Hepatocyte (in vitro differentiated cells): ENCODE measurements at regions not wholly inside any gene's neighbourhood (a gene's known extent, or its start where the extent isn't known, plus 50 kb on each side); places are given as distances from the start of the nearest gene placed in this dataset.

Source experiments
- DNase-seq: peaks from one replicate; pipeline ENCODE4 v3.0.0-alpha.2; 2016; ENCODE audit warnings: low spot score
- H2AFZ ChIP-seq: fragments of 200-600 bp; sonication (generic); 2 replicates; pipeline ENCODE4 v1.6.0; 2016; ENCODE audit warnings: antibody characterized with exemption, mild to moderate bottlenecking
- H3K27ac ChIP-seq: fragments of 200-600 bp; sonication (generic); 2 replicates; pipeline ENCODE4 v1.5.1; 2016; ENCODE audit warnings: mild to moderate bottlenecking
- H3K27me3 ChIP-seq: fragments of 200-600 bp; sonication (generic); 2 replicates; pipeline ENCODE4 v1.6.1; 2016
- H3K36me3 ChIP-seq: fragments of 200-600 bp; sonication (generic); replicated peaks from 2 replicates; pipeline ENCODE4 v1.5.1; 2016; ENCODE audit warnings: low read depth; ENCODE audit not compliant: insufficient read depth
- H3K4me1 ChIP-seq: fragments of 200-600 bp; sonication (generic); 2 replicates; pipeline ENCODE4 v1.5.1; 2016; ENCODE audit warnings: mild to moderate bottlenecking, moderate library complexity; ENCODE audit not compliant: insufficient read depth
- H3K4me2 ChIP-seq: fragments of 200-600 bp; sonication (generic); 2 replicates; pipeline ENCODE4 v1.6.0; 2016
- H3K4me3 ChIP-seq: fragments of 200-600 bp; sonication (generic); 2 replicates; pipeline ENCODE4 v1.5.1; 2016; ENCODE audit warnings: mild to moderate bottlenecking
- H3K79me2 ChIP-seq: fragments of 200-600 bp; sonication (generic); 2 replicates; pipeline ENCODE4 v1.6.0; 2017; ENCODE audit warnings: mild to moderate bottlenecking
- H3K9me2 ChIP-seq: fragments of 200-600 bp; sonication (generic); replicated peaks from 2 replicates; pipeline ENCODE4 v1.6.0; 2017; ENCODE audit warnings: mild to moderate bottlenecking; ENCODE audit not compliant: insufficient read depth
- H3K9me3 ChIP-seq: fragments of 200-600 bp; sonication (generic); 2 replicates; pipeline ENCODE4 v1.5.1; 2016; ENCODE audit warnings: low read depth, mild to moderate bottlenecking
- H4K20me1 ChIP-seq: fragments of 200-600 bp; sonication (generic); 2 replicates; pipeline ENCODE4 v1.6.0; 2016; ENCODE audit warnings: mild to moderate bottlenecking; ENCODE audit not compliant: insufficient read depth, poor library complexity, severe bottlenecking
- CTCF ChIP-seq: fragments of 200-600 bp; sonication (generic); IDR thresholded peaks from 2 replicates; pipeline ENCODE4 v1.5.1; 2016; ENCODE audit warnings: antibody characterized with exemption, mild to moderate bottlenecking; ENCODE audit not compliant: poor library complexity
- EZH2 ChIP-seq: fragments of 200-600 bp; sonication (generic); IDR thresholded peaks from 2 replicates; pipeline ENCODE4 v1.6.1; 2016; ENCODE audit warnings: antibody characterized with exemption, mild to moderate bottlenecking, borderline replicate concordance
- EZH2phosphoT487 ChIP-seq: fragments of 200-600 bp; sonication (generic); IDR thresholded peaks from one replicate; pipeline ENCODE4 v1.6.1; 2018; ENCODE audit warnings: antibody characterized with exemption, mild to moderate bottlenecking, low read depth, moderate library complexity; ENCODE audit not compliant: unreplicated experiment, severe bottlenecking
- WGBS: methylation state at CpG from one replicate; pipeline ENCODE4 v1.1.6; 2016; ENCODE audit warnings: low lambda C conversion rate; ENCODE audit errors: missing lambda C conversion rate; 5-methylcytosine and 5-hydroxymethylcytosine counted together

DNA sequence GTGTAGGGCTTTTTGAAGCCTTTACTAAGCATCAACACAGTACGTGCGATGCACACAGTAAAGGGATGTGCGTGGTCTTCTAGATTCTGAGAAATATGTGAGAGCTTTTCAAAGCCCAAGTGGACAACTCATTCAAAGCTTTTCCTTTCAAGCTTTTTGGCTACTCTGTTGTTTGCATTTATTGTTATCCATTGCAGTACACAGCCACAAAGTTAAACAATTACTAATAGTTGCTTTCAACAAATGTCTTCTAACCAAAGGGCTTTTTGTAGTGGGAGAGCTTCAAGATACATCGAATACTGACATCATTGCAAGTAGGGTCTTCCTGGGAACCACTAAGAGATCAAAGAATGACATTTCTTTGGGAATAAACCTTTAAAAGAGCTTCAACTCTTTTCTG is 97.9 kb upstream of the ETV3 start:
- H3K4me1 ChIP-seq = peaks cover 61% of the 10 kb centered on the region

GRCh38 chr1:157235307-157235706 is 97.1 kb upstream of the ETV3 start:
- H4K20me1 ChIP-seq = no peaks in the 10 kb centered on the region
- H2AFZ ChIP-seq = no peak overlapping the region
- H3K27me3 ChIP-seq = no peaks in the 10 kb centered on the region
- DNase-seq = no peak
- no peak for TF ChIP-seq EZH2phosphoT487
- no peak for TF ChIP-seq CTCF
- no peak for TF ChIP-seq EZH2
- H3K4me2 ChIP-seq = no peak overlapping the region
- peak overlapping the region; percentile 31 for H3K27ac ChIP-seq
- 37% methylated on average over 4 of the region's 4 CpGs for WGBS
- no peaks in the 10 kb centered on the region for H3K36me3 ChIP-seq
- no peaks in the 10 kb centered on the region for H3K9me2 ChIP-seq
- peaks cover 58% of the 10 kb centered on the region for H3K4me1 ChIP-seq
- H3K4me3 ChIP-seq = no peak overlapping the region
- H3K79me2 ChIP-seq = no peaks in the 10 kb centered on the region
- H3K9me3 ChIP-seq = no peaks in the 10 kb centered on the region

More for the DNA sequence above, 97.9 kb upstream of the ETV3 start:
- no peak for DNase-seq
- Histone ChIP-seq H3K9me3 (no peaks in the 10 kb centered on the region), H3K4me2 (no peak overlapping the region), H2AFZ (no peak overlapping the region), H3K27ac (no peak overlapping the region), H3K79me2 (no peaks in the 10 kb centered on the region), H3K36me3 (no peaks in the 10 kb centered on the region), H4K20me1 (no peaks in the 10 kb centered on the region), H3K27me3 (no peaks in the 10 kb centered on the region), H3K4me3 (no peak overlapping the region), H3K9me2 (no peaks in the 10 kb centered on the region)
- TF ChIP-seq CTCF (no peak), EZH2phosphoT487 (no peak), EZH2 (no peak)
- 76% methylated on average over 4 of the region's 4 CpGs for WGBS

- no peaks in the 10 kb centered on the region for H3K79me2 ChIP-seq
- H3K27me3 ChIP-seq = no peaks in the 10 kb centered on the region
- no peak overlapping the region for H2AFZ ChIP-seq
- DNase-seq = no peak
- H4K20me1 ChIP-seq = no peaks in the 10 kb centered on the region
- peaks cover 52% of the 10 kb centered on the region for H3K4me1 ChIP-seq
- WGBS = 19% methylated on average over 3 of the region's 3 CpGs
- H3K9me2 ChIP-seq = no peaks in the 10 kb centered on the region
- no peak overlapping the region for H3K4me2 ChIP-seq
- peak overlapping the region; percentile 31 for H3K27ac ChIP-seq
- TF ChIP-seq EZH2phosphoT487 = no peak
- no peak for TF ChIP-seq CTCF
- TF ChIP-seq EZH2 = no peak
- no peak overlapping the region for H3K4me3 ChIP-seq
- no peaks in the 10 kb centered on the region for H3K36me3 ChIP-seq
- H3K9me3 ChIP-seq = no peaks in the 10 kb centered on the region
Observed at GRCh38 chr1:157234705-157235273, 96.6 kb upstream of the ETV3 start.
